ENCODE measurements at regions not wholly inside any gene's neighbourhood (a gene's known extent, or its start where the extent isn't known, plus 50 kb on each side); places are given as distances from the start of the nearest gene placed in this dataset.
A peak's percentile ranks its signal among the peaks of the same experiment; 100 is the strongest.

DNA sequence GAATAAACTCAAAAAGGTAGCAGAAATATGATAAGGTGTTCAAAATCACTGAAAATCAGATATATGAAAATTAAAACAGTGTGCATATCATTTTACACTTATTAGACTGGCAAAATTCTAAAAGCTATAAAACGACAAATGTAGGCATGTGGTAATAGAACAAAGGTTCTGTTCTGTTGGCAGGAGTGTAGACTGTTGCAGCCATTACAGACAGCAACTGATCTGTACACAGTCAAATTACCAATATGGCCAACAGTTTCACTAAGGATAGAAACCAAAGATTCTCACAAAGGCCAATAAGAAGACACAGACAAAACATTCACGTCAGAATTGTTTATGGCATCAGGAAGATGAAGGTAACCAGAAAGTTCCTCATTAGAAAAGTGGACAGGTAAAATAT is 112.8 kb upstream of the PLS3 start:
- H3K4me3 ChIP-seq (ENCODE audit: low read depth in 1 of 2, low read length in 2 of 2) = no peak overlapping the region
- no peaks in the 10 kb centered on the region for H3K36me3 ChIP-seq (ENCODE audit: control insufficient read depth in 1 of 2, insufficient read depth in 2 of 2, low read length in 2 of 2)
- H3K27ac ChIP-seq (ENCODE audit: low read length) = no peak overlapping the region
- no peaks in the 10 kb centered on the region for H3K9me3 ChIP-seq (ENCODE audit: control insufficient read depth in 1 of 2, low read length in 2 of 2)
- no peaks in the 10 kb centered on the region for H3K27me3 ChIP-seq (ENCODE audit: low read depth, low read length)
- no peaks in the 10 kb centered on the region for H3K4me1 ChIP-seq (ENCODE audit: control insufficient read depth in 1 of 2, insufficient read depth in 2 of 2, low read length in 2 of 2)

DNA sequence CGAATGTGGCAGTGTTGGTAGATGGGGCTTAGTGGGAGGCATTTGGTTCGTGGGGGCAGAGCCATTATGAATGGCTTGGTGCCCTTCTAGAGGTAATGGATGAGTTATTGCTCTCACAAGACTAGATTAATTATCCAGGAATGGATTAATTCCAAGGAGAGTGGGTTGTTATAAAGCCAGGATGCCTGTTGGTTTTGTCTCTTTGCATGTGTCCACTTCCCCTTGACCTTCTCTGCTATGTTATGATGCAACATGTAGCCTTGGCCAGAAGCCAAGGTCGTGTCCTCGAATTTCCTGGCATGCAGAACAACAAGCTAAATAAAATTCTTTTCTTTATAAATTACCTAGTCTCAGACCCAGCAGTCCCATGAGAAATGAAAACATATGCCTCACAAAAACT is 111.2 kb upstream of the PLS3 start:
- Histone ChIP-seq H3K36me3 (ENCODE audit: control insufficient read depth in 1 of 2, insufficient read depth in 2 of 2, low read length in 2 of 2) (no peaks in the 10 kb centered on the region), H3K9me3 (ENCODE audit: control insufficient read depth in 1 of 2, low read length in 2 of 2) (no peaks in the 10 kb centered on the region), H3K4me3 (ENCODE audit: low read depth in 1 of 2, low read length in 2 of 2) (no peak overlapping the region), H3K27ac (ENCODE audit: low read length) (no peak overlapping the region), H3K27me3 (ENCODE audit: low read depth, low read length) (no peaks in the 10 kb centered on the region), H3K4me1 (ENCODE audit: control insufficient read depth in 1 of 2, insufficient read depth in 2 of 2, low read length in 2 of 2) (no peaks in the 10 kb centered on the region)

DNA sequence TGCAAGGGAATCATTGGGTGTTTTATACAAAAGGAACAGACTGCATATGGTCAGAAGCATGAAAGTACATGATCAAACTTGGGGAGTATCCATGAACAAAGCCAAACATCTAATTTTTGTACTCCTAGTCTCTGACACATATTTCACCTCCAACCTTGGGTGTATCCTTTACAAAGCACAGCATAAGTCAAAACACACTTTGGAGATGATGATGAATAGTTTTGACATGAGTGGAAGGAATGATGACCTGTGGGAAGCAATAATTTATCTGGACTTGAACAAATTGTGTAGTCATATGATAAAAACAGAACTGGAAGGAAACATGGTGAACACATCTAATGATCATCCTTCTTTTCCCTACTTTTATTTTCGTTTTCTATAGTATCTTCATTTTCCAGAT is 108.7 kb upstream of the PLS3 start:
- Histone ChIP-seq H3K27me3 (ENCODE audit: low read depth, low read length) (no peaks in the 10 kb centered on the region), H3K27ac (ENCODE audit: low read length) (no peak overlapping the region), H3K9me3 (ENCODE audit: control insufficient read depth in 1 of 2, low read length in 2 of 2) (no peaks in the 10 kb centered on the region), H3K36me3 (ENCODE audit: control insufficient read depth in 1 of 2, insufficient read depth in 2 of 2, low read length in 2 of 2) (no peaks in the 10 kb centered on the region), H3K4me1 (ENCODE audit: control insufficient read depth in 1 of 2, insufficient read depth in 2 of 2, low read length in 2 of 2) (no peaks in the 10 kb centered on the region), H3K4me3 (ENCODE audit: low read depth in 1 of 2, low read length in 2 of 2) (no peak overlapping the region)

DNA sequence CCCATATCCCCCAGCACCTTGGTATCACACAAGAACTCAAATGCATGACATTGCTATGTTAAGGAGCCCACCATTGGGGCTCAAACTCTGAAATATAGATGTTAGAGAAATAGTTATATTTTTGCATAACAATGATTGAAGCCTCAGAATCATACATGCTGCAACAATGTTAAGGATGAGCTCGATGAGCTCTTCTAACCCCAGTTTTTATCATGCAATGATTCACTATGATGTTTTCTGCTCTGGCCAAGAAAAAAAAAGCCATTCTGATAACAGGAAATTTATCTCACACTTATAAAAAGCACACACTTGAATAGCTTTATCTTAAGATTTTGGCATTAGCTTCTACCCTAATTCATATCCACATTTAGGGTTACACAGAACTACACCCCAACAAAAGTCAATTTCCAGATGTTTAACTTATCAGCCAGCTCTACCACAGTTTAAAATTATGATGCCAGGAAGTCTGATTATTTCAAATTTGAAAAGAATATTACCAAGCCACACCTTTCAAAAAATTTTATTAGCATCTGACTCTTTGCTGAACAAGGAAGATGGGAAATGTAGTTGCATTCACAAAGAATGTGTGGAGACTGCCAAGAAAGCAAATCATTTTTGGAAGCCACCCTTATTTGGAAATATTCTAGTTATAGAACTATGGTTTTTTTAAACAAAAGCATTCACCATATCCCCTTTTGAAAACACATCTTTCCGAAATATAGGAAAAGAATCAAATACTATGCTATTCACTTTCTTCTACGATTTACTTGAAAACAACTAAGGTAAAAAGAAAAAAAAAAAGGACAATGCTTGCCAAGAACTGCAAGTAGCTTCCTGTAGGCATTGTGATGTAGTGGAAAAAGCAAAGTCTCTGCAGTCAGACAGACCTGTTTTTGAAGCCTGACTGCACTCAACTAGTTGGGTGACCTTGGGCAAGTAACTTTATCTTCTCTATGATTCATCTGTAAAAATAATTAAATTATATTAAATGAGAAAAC is 100.8 kb upstream of the PLS3 start:
- H3K4me3 ChIP-seq (ENCODE audit: low read depth in 1 of 2, low read length in 2 of 2) = no peak overlapping the region
- no peaks in the 10 kb centered on the region for H3K9me3 ChIP-seq (ENCODE audit: control insufficient read depth in 1 of 2, low read length in 2 of 2)
- no peaks in the 10 kb centered on the region for H3K36me3 ChIP-seq (ENCODE audit: control insufficient read depth in 1 of 2, insufficient read depth in 2 of 2, low read length in 2 of 2)
- no peak overlapping the region for H3K27ac ChIP-seq (ENCODE audit: low read length)
- H3K4me1 ChIP-seq (ENCODE audit: control insufficient read depth in 1 of 2, insufficient read depth in 2 of 2, low read length in 2 of 2) = no peaks in the 10 kb centered on the region
- no peaks in the 10 kb centered on the region for H3K27me3 ChIP-seq (ENCODE audit: low read depth, low read length)

DNA sequence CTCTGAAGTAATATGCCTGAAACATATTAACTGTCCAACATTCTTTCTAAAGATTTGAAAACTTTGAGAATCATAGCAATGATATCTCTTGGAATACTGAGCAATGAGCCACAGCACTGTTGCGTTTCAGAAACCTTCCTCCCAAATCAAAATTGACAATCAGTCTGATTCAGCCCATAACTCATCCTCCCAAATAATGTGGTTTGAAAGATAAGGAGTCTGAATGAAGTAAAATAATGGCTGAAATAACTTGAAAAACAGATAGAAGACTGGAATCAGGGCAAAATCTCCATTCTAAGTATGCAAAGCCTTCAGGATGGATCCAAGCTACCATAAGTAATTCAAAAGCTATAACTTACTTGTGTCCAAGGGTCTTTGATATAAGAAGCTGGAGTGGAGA is 98.6 kb upstream of the PLS3 start:
- Histone ChIP-seq H3K27me3 (ENCODE audit: low read depth, low read length) (no peaks in the 10 kb centered on the region), H3K36me3 (ENCODE audit: control insufficient read depth in 1 of 2, insufficient read depth in 2 of 2, low read length in 2 of 2) (no peaks in the 10 kb centered on the region), H3K27ac (ENCODE audit: low read length) (no peak overlapping the region), H3K9me3 (ENCODE audit: control insufficient read depth in 1 of 2, low read length in 2 of 2) (no peaks in the 10 kb centered on the region), H3K4me1 (ENCODE audit: control insufficient read depth in 1 of 2, insufficient read depth in 2 of 2, low read length in 2 of 2) (no peaks in the 10 kb centered on the region), H3K4me3 (ENCODE audit: low read depth in 1 of 2, low read length in 2 of 2) (no peak overlapping the region)

DNA sequence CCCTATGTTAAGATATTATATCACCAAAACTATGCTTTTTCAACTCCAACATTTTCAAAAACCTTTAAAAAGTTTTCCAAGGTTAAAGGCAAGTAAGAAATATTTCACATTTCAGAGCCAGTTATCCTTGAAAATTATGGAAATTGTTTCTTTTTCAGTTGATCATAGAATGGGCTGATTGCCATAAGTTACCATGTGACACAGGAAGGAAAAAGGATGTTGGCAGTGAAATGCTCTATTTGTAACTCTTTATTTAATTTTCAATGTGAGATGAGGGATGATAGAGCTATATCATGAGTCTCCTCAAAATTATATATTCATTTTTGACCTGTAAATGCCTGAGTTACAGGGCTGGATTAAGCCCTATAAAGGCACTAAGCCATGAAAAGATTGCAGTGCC is 93.0 kb upstream of the PLS3 start:
- Histone ChIP-seq H3K27me3 (ENCODE audit: low read depth, low read length) (no peaks in the 10 kb centered on the region), H3K4me3 (ENCODE audit: low read depth in 1 of 2, low read length in 2 of 2) (no peak overlapping the region), H3K36me3 (ENCODE audit: control insufficient read depth in 1 of 2, insufficient read depth in 2 of 2, low read length in 2 of 2) (no peaks in the 10 kb centered on the region)

DNA sequence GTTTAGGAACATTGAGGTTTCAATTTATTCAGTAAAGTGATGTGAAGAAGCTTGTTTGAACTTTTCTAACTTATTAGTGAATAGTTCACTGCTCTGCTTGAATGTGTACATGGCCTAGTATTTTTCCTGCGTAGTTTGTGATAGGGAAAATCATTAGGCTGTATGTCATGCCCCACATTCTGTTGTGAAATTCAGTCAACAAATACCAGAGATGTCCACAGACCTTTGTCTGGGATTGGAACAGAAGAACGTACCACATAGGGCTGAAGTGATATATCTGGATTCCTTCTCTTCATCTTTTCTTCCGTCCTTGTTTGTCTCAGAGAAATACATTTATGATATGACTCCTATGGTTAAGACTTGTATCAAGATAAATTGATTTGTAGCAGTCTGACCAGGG is 88.8 kb upstream of the PLS3 start:
- no peak overlapping the region for H3K4me3 ChIP-seq (ENCODE audit: low read depth in 1 of 2, low read length in 2 of 2)
- no peaks in the 10 kb centered on the region for H3K9me3 ChIP-seq (ENCODE audit: control insufficient read depth in 1 of 2, low read length in 2 of 2)
- no peaks in the 10 kb centered on the region for H3K27me3 ChIP-seq (ENCODE audit: low read depth, low read length)
- no peak overlapping the region for H3K27ac ChIP-seq (ENCODE audit: low read length)
- no peaks in the 10 kb centered on the region for H3K4me1 ChIP-seq (ENCODE audit: control insufficient read depth in 1 of 2, insufficient read depth in 2 of 2, low read length in 2 of 2)
- no peaks in the 10 kb centered on the region for H3K36me3 ChIP-seq (ENCODE audit: control insufficient read depth in 1 of 2, insufficient read depth in 2 of 2, low read length in 2 of 2)

More for the DNA sequence above, 93.0 kb upstream of the PLS3 start:
- Histone ChIP-seq H3K4me1 (ENCODE audit: control insufficient read depth in 1 of 2, insufficient read depth in 2 of 2, low read length in 2 of 2) (no peaks in the 10 kb centered on the region), H3K27ac (ENCODE audit: low read length) (no peak overlapping the region), H3K9me3 (ENCODE audit: control insufficient read depth in 1 of 2, low read length in 2 of 2) (no peaks in the 10 kb centered on the region)

DNA sequence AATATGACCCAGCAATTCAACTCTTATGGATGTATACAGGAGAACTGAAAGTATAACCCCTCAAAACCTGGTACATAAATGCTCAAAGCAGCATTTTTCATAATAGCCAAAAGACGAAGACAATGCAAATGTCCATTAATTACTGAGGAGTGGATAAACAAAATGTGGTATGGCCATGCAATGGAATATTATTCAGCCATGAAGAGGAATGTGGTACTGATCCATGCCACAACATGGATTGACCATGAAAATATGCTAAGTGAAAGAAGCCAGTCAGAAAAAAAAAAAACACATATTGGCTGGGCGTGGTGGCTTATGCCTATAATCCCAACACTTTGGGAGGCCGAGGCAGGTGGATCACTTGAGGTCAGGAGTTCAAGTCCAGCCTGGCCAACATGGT is 74.5 kb upstream of the PLS3 start:
- H3K9me3 ChIP-seq (ENCODE audit: control insufficient read depth in 1 of 2, low read length in 2 of 2) = no peaks in the 10 kb centered on the region
- no peak overlapping the region for H3K4me3 ChIP-seq (ENCODE audit: low read depth in 1 of 2, low read length in 2 of 2)
- H3K4me1 ChIP-seq (ENCODE audit: control insufficient read depth in 1 of 2, insufficient read depth in 2 of 2, low read length in 2 of 2) = no peaks in the 10 kb centered on the region
- no peaks in the 10 kb centered on the region for H3K27me3 ChIP-seq (ENCODE audit: low read depth, low read length)
- no peaks in the 10 kb centered on the region for H3K36me3 ChIP-seq (ENCODE audit: control insufficient read depth in 1 of 2, insufficient read depth in 2 of 2, low read length in 2 of 2)
- H3K27ac ChIP-seq (ENCODE audit: low read length) = no peak overlapping the region

DNA sequence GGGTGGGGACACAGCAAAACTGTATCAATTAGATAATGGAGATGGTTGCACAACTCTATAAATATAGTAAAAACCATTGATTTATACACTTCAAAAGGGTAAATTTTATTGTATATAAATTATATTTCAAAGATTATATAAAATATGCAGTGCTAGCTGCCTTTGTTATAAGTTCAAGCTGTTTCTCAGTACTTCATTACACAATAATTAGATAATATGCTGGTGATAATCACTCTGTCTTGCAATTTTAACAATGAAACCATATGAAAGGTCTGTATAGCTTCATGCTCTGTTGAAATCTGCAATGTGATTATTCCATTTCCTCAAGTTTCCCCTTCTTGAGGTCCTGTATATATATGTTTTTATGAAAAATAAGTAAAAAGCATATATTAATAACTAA is 73.4 kb upstream of the PLS3 start:
- H3K27me3 ChIP-seq (ENCODE audit: low read depth, low read length) = no peaks in the 10 kb centered on the region
- H3K27ac ChIP-seq (ENCODE audit: low read length) = no peak overlapping the region
- H3K4me1 ChIP-seq (ENCODE audit: control insufficient read depth in 1 of 2, insufficient read depth in 2 of 2, low read length in 2 of 2) = no peaks in the 10 kb centered on the region
- no peak overlapping the region for H3K4me3 ChIP-seq (ENCODE audit: low read depth in 1 of 2, low read length in 2 of 2)
- H3K36me3 ChIP-seq (ENCODE audit: control insufficient read depth in 1 of 2, insufficient read depth in 2 of 2, low read length in 2 of 2) = no peaks in the 10 kb centered on the region
- no peaks in the 10 kb centered on the region for H3K9me3 ChIP-seq (ENCODE audit: control insufficient read depth in 1 of 2, low read length in 2 of 2)

DNA sequence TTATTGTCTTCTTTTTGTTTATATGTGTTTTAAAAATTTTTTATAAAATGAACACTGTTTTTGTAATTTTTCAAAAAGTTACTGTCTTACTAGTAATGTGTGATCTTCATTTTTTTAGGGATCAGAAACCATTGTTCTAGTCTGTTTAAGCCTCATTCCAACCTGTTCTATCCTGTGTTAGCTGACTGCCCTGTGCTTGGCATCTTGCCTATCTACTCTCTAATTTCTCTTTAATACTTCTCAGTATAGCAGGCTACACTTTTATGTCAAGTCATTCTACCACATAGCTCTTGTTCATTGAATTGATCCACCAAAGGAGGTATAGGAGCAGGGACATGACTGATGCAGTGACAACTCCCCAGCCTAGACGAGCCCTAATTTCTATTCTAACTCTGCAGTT is 70.2 kb upstream of the PLS3 start:
- no peaks in the 10 kb centered on the region for H3K27me3 ChIP-seq (ENCODE audit: low read depth, low read length)
- H3K4me3 ChIP-seq (ENCODE audit: low read depth in 1 of 2, low read length in 2 of 2) = no peak overlapping the region
- H3K4me1 ChIP-seq (ENCODE audit: control insufficient read depth in 1 of 2, insufficient read depth in 2 of 2, low read length in 2 of 2) = no peaks in the 10 kb centered on the region
- H3K36me3 ChIP-seq (ENCODE audit: control insufficient read depth in 1 of 2, insufficient read depth in 2 of 2, low read length in 2 of 2) = no peaks in the 10 kb centered on the region
- no peaks in the 10 kb centered on the region for H3K9me3 ChIP-seq (ENCODE audit: control insufficient read depth in 1 of 2, low read length in 2 of 2)
- no peak overlapping the region for H3K27ac ChIP-seq (ENCODE audit: low read length)

DNA sequence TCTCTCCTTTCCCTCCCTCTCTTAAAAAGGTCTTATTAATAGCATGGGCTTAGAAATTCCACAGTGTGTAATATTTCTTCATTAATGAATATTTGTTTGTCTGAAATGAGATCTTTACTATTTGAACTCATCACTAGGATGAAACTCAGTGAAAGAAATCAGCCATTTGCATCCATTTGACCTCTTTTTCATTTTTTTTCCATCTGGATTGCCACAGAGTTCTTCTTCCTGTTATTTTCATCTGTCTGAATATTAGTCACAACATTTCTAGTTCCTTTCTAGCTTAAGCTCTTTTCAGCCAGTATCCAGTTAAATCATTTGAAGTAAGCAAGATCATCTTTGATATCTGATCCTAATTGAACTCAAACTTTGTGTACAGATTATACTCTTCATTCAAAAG is 69.2 kb upstream of the PLS3 start:
- Histone ChIP-seq H3K27me3 (ENCODE audit: low read depth, low read length) (no peaks in the 10 kb centered on the region), H3K27ac (ENCODE audit: low read length) (peak overlapping the region; percentile 14), H3K4me1 (ENCODE audit: control insufficient read depth in 1 of 2, insufficient read depth in 2 of 2, low read length in 2 of 2) (no peaks in the 10 kb centered on the region), H3K36me3 (ENCODE audit: control insufficient read depth in 1 of 2, insufficient read depth in 2 of 2, low read length in 2 of 2) (no peaks in the 10 kb centered on the region), H3K9me3 (ENCODE audit: control insufficient read depth in 1 of 2, low read length in 2 of 2) (no peaks in the 10 kb centered on the region), H3K4me3 (ENCODE audit: low read depth in 1 of 2, low read length in 2 of 2) (no peak overlapping the region)

DNA sequence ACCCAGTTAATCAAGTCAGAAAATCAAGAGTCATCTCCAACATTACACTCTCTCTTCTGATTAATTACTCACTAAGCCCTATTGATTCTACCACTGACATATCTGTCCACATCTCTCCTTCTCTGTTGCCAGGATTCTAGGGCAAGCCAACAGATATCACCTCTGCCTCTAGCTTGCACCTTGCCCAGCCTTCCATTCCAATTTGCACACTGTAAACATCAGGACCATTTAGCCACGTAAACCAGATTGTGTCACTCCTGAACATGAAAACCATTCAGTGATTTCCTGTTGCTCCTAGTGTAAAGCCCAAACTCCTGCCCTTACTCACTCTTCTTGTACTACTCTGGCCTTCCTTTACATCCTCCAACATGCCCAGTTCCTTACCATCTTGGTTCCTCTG is 68.0 kb upstream of the PLS3 start:
- no peaks in the 10 kb centered on the region for H3K36me3 ChIP-seq (ENCODE audit: control insufficient read depth in 1 of 2, insufficient read depth in 2 of 2, low read length in 2 of 2)
- no peaks in the 10 kb centered on the region for H3K27me3 ChIP-seq (ENCODE audit: low read depth, low read length)
- H3K4me1 ChIP-seq (ENCODE audit: control insufficient read depth in 1 of 2, insufficient read depth in 2 of 2, low read length in 2 of 2) = no peaks in the 10 kb centered on the region
- H3K4me3 ChIP-seq (ENCODE audit: low read depth in 1 of 2, low read length in 2 of 2) = no peak overlapping the region
- no peak overlapping the region for H3K27ac ChIP-seq (ENCODE audit: low read length)
- H3K9me3 ChIP-seq (ENCODE audit: control insufficient read depth in 1 of 2, low read length in 2 of 2) = no peaks in the 10 kb centered on the region

Measured in muscle layer of duodenum (tissue), 2 donors.